ENCODE measurements at regions not wholly inside any gene's neighbourhood (a gene's known extent, or its start where the extent isn't known, plus 50 kb on each side); places are given as distances from the start of the nearest gene placed in this dataset.

DNA sequence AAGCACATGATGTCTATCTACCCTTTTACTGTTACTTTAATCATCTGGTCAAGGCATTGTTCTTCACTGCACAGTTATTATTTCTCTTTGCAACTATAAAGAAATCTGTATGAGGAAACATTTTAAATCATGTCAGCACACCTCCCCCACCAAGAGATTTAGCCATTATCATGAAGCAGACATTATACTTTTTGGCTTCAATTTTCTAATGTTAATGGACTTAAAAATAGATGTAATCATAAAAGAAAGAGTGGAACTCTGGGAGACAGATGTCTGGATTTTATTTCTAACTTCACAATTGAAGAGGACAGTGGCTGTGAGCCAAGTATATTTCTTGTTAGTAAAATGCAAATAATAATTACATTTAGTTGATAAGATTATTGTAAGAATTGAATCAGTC lies 932.4 kb downstream of the TAF11L14 start:
- Mint-ChIP-seq H3K36me3 (ENCODE audit: low read depth) (no peaks in the 10 kb centered on the region), H3K4me3 (no peak overlapping the region), H3K4me1 (no peaks in the 10 kb centered on the region), H3K27me3 (no peaks in the 10 kb centered on the region), H3K9me3 (peaks cover 4% of the 10 kb centered on the region), H3K27ac (no peak overlapping the region)
- TF ChIP-seq, protein P1, sequence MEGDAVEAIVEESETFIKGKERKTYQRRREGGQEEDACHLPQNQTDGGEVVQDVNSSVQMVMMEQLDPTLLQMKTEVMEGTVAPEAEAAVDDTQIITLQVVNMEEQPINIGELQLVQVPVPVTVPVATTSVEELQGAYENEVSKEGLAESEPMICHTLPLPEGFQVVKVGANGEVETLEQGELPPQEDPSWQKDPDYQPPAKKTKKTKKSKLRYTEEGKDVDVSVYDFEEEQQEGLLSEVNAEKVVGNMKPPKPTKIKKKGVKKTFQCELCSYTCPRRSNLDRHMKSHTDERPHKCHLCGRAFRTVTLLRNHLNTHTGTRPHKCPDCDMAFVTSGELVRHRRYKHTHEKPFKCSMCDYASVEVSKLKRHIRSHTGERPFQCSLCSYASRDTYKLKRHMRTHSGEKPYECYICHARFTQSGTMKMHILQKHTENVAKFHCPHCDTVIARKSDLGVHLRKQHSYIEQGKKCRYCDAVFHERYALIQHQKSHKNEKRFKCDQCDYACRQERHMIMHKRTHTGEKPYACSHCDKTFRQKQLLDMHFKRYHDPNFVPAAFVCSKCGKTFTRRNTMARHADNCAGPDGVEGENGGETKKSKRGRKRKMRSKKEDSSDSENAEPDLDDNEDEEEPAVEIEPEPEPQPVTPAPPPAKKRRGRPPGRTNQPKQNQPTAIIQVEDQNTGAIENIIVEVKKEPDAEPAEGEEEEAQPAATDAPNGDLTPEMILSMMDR (IDR thresholded peaks at IDR 0.05), result no peak
- ATAC-seq (ENCODE audit: low read depth) (no peak), DNase-seq (no peak)
- intact Hi-C loops (cut with micrococcal nuclease), result no loop called here
- CTCF ChIA-PET, result no interaction called here
- POLR2A ChIA-PET, result no interaction called here

DNA sequence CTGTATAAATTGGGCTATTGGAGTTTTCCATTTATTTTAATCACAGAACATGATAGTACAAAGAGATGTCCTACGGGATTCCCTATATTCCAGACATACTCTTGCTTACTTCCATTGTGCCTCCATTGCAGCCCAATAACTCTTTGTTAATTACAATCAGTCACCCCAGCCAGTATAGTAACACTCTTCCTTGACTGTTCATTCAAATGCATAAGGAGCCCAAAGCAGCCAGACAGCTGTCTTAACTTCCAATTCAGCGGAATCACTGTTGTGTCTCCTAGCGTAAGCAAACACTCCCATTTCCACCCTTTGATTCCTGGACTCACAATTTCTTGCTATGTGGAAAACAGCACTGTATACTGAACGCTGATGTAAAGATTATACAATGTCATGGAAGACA lies 942.3 kb downstream of the TAF11L14 start:
- H3K27me3 Mint-ChIP-seq, result no peaks in the 10 kb centered on the region
- TF ChIP-seq, protein P1 (IDR thresholded peaks at IDR 0.05), result no peak
- ATAC-seq (ENCODE audit: low read depth), result no peak
- H3K4me3 Mint-ChIP-seq, result no peak overlapping the region
- no peaks in the 10 kb centered on the region for H3K4me1 Mint-ChIP-seq
- no peak for DNase-seq
- intact Hi-C loops (cut with micrococcal nuclease), result no loop called here
- CTCF ChIA-PET, result no interaction called here
- H3K9me3 Mint-ChIP-seq, result peaks cover 4% of the 10 kb centered on the region
- no peak overlapping the region for H3K27ac Mint-ChIP-seq
- H3K36me3 Mint-ChIP-seq (ENCODE audit: low read depth), result no peaks in the 10 kb centered on the region
- POLR2A ChIA-PET, result no interaction called here

DNA sequence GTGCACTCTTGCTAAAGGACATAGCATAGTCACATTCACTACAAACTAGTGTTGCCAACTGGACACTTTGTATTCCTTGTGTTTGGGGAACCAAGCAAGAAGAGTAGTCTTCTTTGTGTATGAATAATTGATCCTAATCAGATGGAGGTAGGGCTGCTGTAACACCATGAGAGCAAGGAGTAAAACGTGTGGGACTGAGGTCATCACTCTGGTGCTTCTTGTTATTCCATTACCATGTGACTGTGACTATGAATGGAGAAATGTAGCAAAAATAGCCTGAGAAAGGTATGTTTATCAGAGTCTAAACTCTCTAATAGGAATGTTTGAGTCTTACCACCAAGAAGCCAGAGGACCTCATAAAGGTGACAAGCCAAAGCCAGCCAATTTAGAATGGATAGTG lies 966.9 kb downstream of the TAF11L14 start:
- H3K27me3 Mint-ChIP-seq, result no peaks in the 10 kb centered on the region
- DNase-seq (no peak), ATAC-seq (ENCODE audit: low read depth) (no peak)
- TF ChIP-seq, protein P1 (IDR thresholded peaks at IDR 0.05), result no peak
- POLR2A ChIA-PET, result interaction anchor here (0.6 kb wide), 1 partner anchor 200 kb away, joined by 5 read pairs; no protein-coding TSS in a partner anchor
- no peak overlapping the region for H3K4me3 Mint-ChIP-seq
- CTCF ChIA-PET, result no interaction called here
- H3K27ac Mint-ChIP-seq, result no peak overlapping the region
- intact Hi-C loops (cut with micrococcal nuclease), result no loop called here
- no peaks in the 10 kb centered on the region for H3K36me3 Mint-ChIP-seq (ENCODE audit: low read depth)
- no peaks in the 10 kb centered on the region for H3K4me1 Mint-ChIP-seq
- no peaks in the 10 kb centered on the region for H3K9me3 Mint-ChIP-seq

DNA sequence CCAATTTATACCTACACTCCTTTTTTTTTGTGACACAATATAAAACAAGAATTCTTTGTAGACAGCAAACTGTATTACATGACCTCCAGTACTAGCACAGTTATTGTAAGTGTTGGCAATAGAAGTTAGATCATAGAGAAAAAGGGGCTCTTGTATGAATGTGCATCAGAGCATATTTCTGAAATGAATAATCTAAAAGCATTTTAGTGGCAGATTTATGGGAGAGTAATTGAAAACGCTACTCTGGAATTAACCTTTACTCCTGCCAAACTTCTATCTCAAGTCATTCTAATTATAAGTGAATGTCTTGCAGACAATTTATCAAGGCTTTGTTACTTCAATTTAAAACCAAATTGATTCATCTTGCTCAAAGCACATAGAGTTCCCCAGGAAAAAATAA lies 968.1 kb downstream of the TAF11L14 start:
- Mint-ChIP-seq H3K9me3 (no peaks in the 10 kb centered on the region), H3K27me3 (no peaks in the 10 kb centered on the region), H3K27ac (no peak overlapping the region), H3K4me3 (no peak overlapping the region), H3K4me1 (no peaks in the 10 kb centered on the region), H3K36me3 (ENCODE audit: low read depth) (no peaks in the 10 kb centered on the region)
- ChIA-PET POLR2A (no interaction called here), CTCF (no interaction called here)
- intact Hi-C loops (cut with micrococcal nuclease), result no loop called here
- ATAC-seq (ENCODE audit: low read depth), result no peak
- DNase-seq, result no peak
- TF ChIP-seq, protein P1 (IDR thresholded peaks at IDR 0.05), result no peak

DNA sequence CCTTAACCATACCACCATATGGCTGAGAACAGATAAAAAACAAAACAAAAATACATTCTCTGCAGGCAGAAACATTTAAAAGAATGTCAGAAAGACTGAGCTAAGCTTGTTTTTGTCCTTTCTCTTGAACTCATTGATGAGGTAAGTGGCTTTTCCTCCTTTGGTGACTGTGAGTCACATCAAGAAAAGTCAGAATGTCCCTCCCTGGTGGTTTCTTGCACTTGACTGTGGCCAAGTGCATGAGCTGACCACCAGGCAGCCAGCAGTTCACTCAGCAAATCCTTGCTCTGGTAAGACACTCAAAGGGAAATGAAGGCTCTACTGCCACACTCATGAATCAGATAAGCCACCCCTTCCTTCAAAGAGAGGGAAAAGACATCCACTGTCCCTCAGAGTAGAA lies 970.9 kb downstream of the TAF11L14 start:
- Mint-ChIP-seq H3K4me3 (no peak overlapping the region), H3K9me3 (no peaks in the 10 kb centered on the region), H3K4me1 (no peaks in the 10 kb centered on the region), H3K36me3 (ENCODE audit: low read depth) (no peaks in the 10 kb centered on the region), H3K27ac (no peak overlapping the region), H3K27me3 (no peaks in the 10 kb centered on the region)
- POLR2A ChIA-PET, result no interaction called here
- DNase-seq, result no peak
- CTCF ChIA-PET, result no interaction called here
- intact Hi-C loops (cut with micrococcal nuclease), result no loop called here
- no peak for ATAC-seq (ENCODE audit: low read depth)
- TF ChIP-seq, protein P1 (IDR thresholded peaks at IDR 0.05), result no peak

Measured in activated B cell treated with CpG ODN at 0.5 μM for 24 hours (primary cell).